K562 (cell line): ENCODE measurements at regions not wholly inside any gene's neighbourhood (a gene's known extent, or its start where the extent isn't known, plus 50 kb on each side); places are given as distances from the start of the nearest gene placed in this dataset.

Experiments used
- ATAC-seq: fragments of 200-7000 bp; cut with Tn5 transposase; 3 replicates; pipeline ENCODE4 v1.9.1; 2020; ENCODE audit warnings: moderate library complexity
- BruUV-seq: library from RNA; stranded (reverse); fragments of 400-500 nt; replicated peaks from 2 replicates; lab custom pipeline; 2021; lab: Mats Ljungman, UMichigan
- CTCF ChIA-PET: fragments of 300-600 bp; formaldehyde crosslinking; extraction: SDS; loops from one replicate; lab custom pipeline; 2021; ENCODE audit warnings: low intra/inter-chr PET ratio; lab: Yijun Ruan, JAX
- POLR2A ChIA-PET: fragments of 300-600, 350-650 bp; sonication (Branson Sonifier 250); formaldehyde crosslinking; extraction: SDS; loops from one replicate; lab custom pipeline; 2021; ENCODE audit warnings: antibody characterized with exemption, inconsistent platforms; lab: Yijun Ruan, JAX
- DNase-seq, 4 experiments: peaks; one replicate each; pipeline versions ENCODE4 v3.0.0 to v3.0.0-alpha.2; 2011 to 2018; ENCODE audit warnings: low spot score in 3 of 4, mixed read lengths in 3 of 4; ENCODE audit errors: extremely low read depth in 1 of 4
- FAIRE-seq: peaks from 2 replicates; lab custom pipeline; 2011; peaks lifted over from hg19 to GRCh38; lab: Jason Lieb, UNC
- H2AFZ ChIP-seq: 2 replicates; pipeline ENCODE4 v1.6.0; 2011; ENCODE audit warnings: low read depth, low read length, control low read depth, inconsistent platforms
- H3K27ac ChIP-seq: fragments of 200-600 bp; 3 replicates; pipeline ENCODE4 v1.8.0; 2011; ENCODE audit warnings: low read depth, mild to moderate bottlenecking, control low read depth, inconsistent platforms, low read length, moderate library complexity, mixed read lengths; ENCODE audit errors: extremely low read depth
- H3K27me3 ChIP-seq, 2 experiments: fragments of 300-600 bp in 1 of 2; 2 replicates in 1 of 2; 3 replicates in 1 of 2; pipeline versions ENCODE4 v1.6.0 to v1.8.0; 2011; ENCODE audit warnings: inconsistent platforms in 2 of 2, low read length in 2 of 2, mild to moderate bottlenecking in 1 of 2, mixed read lengths in 1 of 2, moderate library complexity in 1 of 2; ENCODE audit not compliant: control insufficient read depth in 2 of 2, insufficient read depth in 2 of 2
- H3K36me3 ChIP-seq: fragments of 300-600 bp; 3 replicates; pipeline ENCODE4 v1.8.0; 2011; ENCODE audit warnings: mild to moderate bottlenecking, low read length, inconsistent platforms; ENCODE audit not compliant: control insufficient read depth, insufficient read depth
- H3K4me1 ChIP-seq, 2 experiments: fragments of 200-600 bp in 1 of 2; replicated peaks in 1 of 2; 2 replicates in 1 of 2; 3 replicates in 1 of 2; pipeline versions ENCODE4 v1.5.1 to v1.8.0; 2011; ENCODE audit warnings: inconsistent platforms in 2 of 2, low read length in 2 of 2, mild to moderate bottlenecking in 1 of 2, mixed read lengths in 1 of 2, moderate library complexity in 1 of 2; ENCODE audit not compliant: control insufficient read depth in 2 of 2, insufficient read depth in 2 of 2
- H3K4me2 ChIP-seq: 2 replicates; pipeline ENCODE4 v1.6.1; 2011; ENCODE audit warnings: low read length, control low read depth, inconsistent platforms, mixed read lengths; ENCODE audit not compliant: insufficient read depth
- H3K4me3 ChIP-seq: fragments of 200-600 bp; sonication (generic), shearing (Covaris generic); 2 replicates; pipeline ENCODE4 v1.5.1; 2016; ENCODE audit warnings: control low read depth, inconsistent platforms
- H3K79me2 ChIP-seq: fragments of 200-600 bp; 3 replicates; pipeline ENCODE4 v1.8.0; 2011; ENCODE audit warnings: low read length, inconsistent platforms; ENCODE audit not compliant: control insufficient read depth, insufficient read depth
- H3K9ac ChIP-seq, 2 experiments: 2 replicates each; pipeline versions ENCODE4 v1.6.0 to v1.6.1; 2011; ENCODE audit warnings: low read depth in 2 of 2, low read length in 2 of 2, control low read depth in 1 of 2, inconsistent platforms in 1 of 2, mild to moderate bottlenecking in 1 of 2, mixed read lengths in 1 of 2; ENCODE audit not compliant: insufficient read depth in 1 of 2
- H3K9me1 ChIP-seq: one replicate; pipeline ENCODE4 v1.6.0; 2011; ENCODE audit warnings: inconsistent platforms, mild to moderate bottlenecking, low read length, moderate library complexity; ENCODE audit not compliant: control insufficient read depth, insufficient read depth
- H3K9me3 ChIP-seq: replicated peaks from 2 replicates; pipeline ENCODE4 v1.5.1; 2011; ENCODE audit warnings: low read depth, low read length, inconsistent platforms; ENCODE audit not compliant: control insufficient read depth, insufficient read depth
- H4K20me1 ChIP-seq: replicated peaks from 2 replicates; pipeline ENCODE4 v1.6.1; 2011; ENCODE audit warnings: low read length, inconsistent platforms, mixed read lengths; ENCODE audit not compliant: control insufficient read depth, insufficient read depth
- KHSRP ChIP-seq: fragments of 450-650 bp; IDR thresholded peaks from 2 replicates; pipeline ENCODE4 v1.6.1; 2017
- ZFP1 ChIP-seq: fragments of 450-650 bp; formaldehyde crosslinking; IDR thresholded peaks from 2 replicates; pipeline ENCODE4 v1.4.0; 2020; ENCODE audit warnings: mild to moderate bottlenecking, mixed read lengths
- ZNF780A ChIP-seq: fragments of 250-450 bp; sonication (Bioruptor Pico); IDR thresholded peaks from 2 replicates; pipeline ENCODE4 v1.5.0; 2021; ENCODE audit warnings: mild to moderate bottlenecking
- WGBS: fragments of 100-300 bp; shearing (Covaris generic); methylation state at CpG from one replicate; pipeline ENCODE4 v1.1.6; 2016; ENCODE audit warnings: low coverage, mixed read lengths; ENCODE audit not compliant: insufficient coverage; ENCODE audit errors: missing lambda C conversion rate; 5-methylcytosine and 5-hydroxymethylcytosine counted together
- in situ Hi-C: fragments of 300-500 bp; cut with MboI; formaldehyde crosslinking; loops from 4 replicates; pipeline ENCODE4 v1.15.0; 2018; ENCODE audit warnings: inconsistent platforms, mixed read lengths
- intact Hi-C: fragments of 100-400 bp; cut with micrococcal nuclease; formaldehyde crosslinking; loops from 2 replicates; pipeline ENCODE4 v1.14.2; 2022
- TF ChIP-seq, protein P1 (sequence below): fragments of 200-600 bp; sonication (generic); IDR thresholded peaks from one replicate; pipeline ENCODE4 v1.6.1; 2012; ENCODE audit warnings: mild to moderate bottlenecking, low read depth, low read length, inconsistent platforms
- TF ChIP-seq, protein P2 (sequence below): sonication (generic); formaldehyde crosslinking; IDR thresholded peaks from 2 replicates; pipeline ENCODE4 v1.8.1; 2023; ENCODE audit warnings: missing genetic modification reagents, mild to moderate bottlenecking, borderline replicate concordance
- TF ChIP-seq, protein P3 (sequence below): fragments of 250-450 bp; sonication (Bioruptor Pico); IDR thresholded peaks from 2 replicates; pipeline ENCODE4 v1.8.0; 2022; ENCODE audit warnings: moderate library complexity, mild to moderate bottlenecking, inconsistent platforms

DNA sequence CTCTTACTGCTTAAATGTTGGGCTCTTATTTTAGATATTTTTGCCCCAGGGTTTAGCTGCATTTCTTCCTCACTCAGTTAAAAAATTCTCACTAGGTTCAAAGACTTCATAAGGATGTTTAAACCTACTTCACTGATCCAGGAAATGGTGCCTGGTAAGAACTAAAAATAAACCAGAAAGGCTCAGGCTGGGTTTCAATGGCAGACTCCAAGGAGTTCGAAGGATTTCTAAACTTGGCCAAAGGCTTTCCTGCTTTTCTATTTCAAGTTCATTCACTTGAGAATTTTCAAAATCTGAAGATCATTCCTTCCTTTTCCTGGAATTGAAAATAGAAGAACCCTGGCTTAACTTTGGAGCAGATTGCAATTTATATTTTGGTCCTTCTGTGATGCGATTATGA, 193.0 kb upstream of the MAP1B start:
- POLR2A ChIA-PET, result no interaction called here
- Histone ChIP-seq H3K27ac (no peak overlapping the region), H3K9me3 (no peaks in the 10 kb centered on the region), H3K27me3 (peaks cover 0 to 7% of the 10 kb centered on the region in 2 experiments; a peak in 1 of 5 replicates), H3K79me2 (no peaks in the 10 kb centered on the region), H3K4me3 (no peak overlapping the region), H3K9ac (no peak overlapping the region), H3K36me3 (no peaks in the 10 kb centered on the region), H3K4me2 (no peak overlapping the region), H4K20me1 (no peaks in the 10 kb centered on the region), H3K4me1 (no peaks in the 10 kb centered on the region), H3K9me1 (no peaks in the 10 kb centered on the region), H2AFZ (no peak overlapping the region)
- CTCF ChIA-PET, result no interaction called here
- BruUV-seq, result no TSS peak
- intact Hi-C loops, result no loop called here
- no peak for FAIRE-seq
- ATAC-seq, result no peak
- WGBS, result 0% methylated on average over 2 of the region's 2 CpGs
- in situ Hi-C loops, result no loop called here
- no peak for DNase-seq
- TF ChIP-seq, protein P1, sequence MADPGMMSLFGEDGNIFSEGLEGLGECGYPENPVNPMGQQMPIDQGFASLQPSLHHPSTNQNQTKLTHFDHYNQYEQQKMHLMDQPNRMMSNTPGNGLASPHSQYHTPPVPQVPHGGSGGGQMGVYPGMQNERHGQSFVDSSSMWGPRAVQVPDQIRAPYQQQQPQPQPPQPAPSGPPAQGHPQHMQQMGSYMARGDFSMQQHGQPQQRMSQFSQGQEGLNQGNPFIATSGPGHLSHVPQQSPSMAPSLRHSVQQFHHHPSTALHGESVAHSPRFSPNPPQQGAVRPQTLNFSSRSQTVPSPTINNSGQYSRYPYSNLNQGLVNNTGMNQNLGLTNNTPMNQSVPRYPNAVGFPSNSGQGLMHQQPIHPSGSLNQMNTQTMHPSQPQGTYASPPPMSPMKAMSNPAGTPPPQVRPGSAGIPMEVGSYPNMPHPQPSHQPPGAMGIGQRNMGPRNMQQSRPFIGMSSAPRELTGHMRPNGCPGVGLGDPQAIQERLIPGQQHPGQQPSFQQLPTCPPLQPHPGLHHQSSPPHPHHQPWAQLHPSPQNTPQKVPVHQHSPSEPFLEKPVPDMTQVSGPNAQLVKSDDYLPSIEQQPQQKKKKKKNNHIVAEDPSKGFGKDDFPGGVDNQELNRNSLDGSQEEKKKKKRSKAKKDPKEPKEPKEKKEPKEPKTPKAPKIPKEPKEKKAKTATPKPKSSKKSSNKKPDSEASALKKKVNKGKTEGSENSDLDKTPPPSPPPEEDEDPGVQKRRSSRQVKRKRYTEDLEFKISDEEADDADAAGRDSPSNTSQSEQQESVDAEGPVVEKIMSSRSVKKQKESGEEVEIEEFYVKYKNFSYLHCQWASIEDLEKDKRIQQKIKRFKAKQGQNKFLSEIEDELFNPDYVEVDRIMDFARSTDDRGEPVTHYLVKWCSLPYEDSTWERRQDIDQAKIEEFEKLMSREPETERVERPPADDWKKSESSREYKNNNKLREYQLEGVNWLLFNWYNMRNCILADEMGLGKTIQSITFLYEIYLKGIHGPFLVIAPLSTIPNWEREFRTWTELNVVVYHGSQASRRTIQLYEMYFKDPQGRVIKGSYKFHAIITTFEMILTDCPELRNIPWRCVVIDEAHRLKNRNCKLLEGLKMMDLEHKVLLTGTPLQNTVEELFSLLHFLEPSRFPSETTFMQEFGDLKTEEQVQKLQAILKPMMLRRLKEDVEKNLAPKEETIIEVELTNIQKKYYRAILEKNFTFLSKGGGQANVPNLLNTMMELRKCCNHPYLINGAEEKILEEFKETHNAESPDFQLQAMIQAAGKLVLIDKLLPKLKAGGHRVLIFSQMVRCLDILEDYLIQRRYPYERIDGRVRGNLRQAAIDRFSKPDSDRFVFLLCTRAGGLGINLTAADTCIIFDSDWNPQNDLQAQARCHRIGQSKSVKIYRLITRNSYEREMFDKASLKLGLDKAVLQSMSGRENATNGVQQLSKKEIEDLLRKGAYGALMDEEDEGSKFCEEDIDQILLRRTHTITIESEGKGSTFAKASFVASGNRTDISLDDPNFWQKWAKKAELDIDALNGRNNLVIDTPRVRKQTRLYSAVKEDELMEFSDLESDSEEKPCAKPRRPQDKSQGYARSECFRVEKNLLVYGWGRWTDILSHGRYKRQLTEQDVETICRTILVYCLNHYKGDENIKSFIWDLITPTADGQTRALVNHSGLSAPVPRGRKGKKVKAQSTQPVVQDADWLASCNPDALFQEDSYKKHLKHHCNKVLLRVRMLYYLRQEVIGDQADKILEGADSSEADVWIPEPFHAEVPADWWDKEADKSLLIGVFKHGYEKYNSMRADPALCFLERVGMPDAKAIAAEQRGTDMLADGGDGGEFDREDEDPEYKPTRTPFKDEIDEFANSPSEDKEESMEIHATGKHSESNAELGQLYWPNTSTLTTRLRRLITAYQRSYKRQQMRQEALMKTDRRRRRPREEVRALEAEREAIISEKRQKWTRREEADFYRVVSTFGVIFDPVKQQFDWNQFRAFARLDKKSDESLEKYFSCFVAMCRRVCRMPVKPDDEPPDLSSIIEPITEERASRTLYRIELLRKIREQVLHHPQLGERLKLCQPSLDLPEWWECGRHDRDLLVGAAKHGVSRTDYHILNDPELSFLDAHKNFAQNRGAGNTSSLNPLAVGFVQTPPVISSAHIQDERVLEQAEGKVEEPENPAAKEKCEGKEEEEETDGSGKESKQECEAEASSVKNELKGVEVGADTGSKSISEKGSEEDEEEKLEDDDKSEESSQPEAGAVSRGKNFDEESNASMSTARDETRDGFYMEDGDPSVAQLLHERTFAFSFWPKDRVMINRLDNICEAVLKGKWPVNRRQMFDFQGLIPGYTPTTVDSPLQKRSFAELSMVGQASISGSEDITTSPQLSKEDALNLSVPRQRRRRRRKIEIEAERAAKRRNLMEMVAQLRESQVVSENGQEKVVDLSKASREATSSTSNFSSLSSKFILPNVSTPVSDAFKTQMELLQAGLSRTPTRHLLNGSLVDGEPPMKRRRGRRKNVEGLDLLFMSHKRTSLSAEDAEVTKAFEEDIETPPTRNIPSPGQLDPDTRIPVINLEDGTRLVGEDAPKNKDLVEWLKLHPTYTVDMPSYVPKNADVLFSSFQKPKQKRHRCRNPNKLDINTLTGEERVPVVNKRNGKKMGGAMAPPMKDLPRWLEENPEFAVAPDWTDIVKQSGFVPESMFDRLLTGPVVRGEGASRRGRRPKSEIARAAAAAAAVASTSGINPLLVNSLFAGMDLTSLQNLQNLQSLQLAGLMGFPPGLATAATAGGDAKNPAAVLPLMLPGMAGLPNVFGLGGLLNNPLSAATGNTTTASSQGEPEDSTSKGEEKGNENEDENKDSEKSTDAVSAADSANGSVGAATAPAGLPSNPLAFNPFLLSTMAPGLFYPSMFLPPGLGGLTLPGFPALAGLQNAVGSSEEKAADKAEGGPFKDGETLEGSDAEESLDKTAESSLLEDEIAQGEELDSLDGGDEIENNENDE, result no peak
- TF ChIP-seq ZNF780A (no peak), KHSRP (no peak), ZFP1 (CRISPR knock-in tag) (no peak)
- TF ChIP-seq, protein P2, sequence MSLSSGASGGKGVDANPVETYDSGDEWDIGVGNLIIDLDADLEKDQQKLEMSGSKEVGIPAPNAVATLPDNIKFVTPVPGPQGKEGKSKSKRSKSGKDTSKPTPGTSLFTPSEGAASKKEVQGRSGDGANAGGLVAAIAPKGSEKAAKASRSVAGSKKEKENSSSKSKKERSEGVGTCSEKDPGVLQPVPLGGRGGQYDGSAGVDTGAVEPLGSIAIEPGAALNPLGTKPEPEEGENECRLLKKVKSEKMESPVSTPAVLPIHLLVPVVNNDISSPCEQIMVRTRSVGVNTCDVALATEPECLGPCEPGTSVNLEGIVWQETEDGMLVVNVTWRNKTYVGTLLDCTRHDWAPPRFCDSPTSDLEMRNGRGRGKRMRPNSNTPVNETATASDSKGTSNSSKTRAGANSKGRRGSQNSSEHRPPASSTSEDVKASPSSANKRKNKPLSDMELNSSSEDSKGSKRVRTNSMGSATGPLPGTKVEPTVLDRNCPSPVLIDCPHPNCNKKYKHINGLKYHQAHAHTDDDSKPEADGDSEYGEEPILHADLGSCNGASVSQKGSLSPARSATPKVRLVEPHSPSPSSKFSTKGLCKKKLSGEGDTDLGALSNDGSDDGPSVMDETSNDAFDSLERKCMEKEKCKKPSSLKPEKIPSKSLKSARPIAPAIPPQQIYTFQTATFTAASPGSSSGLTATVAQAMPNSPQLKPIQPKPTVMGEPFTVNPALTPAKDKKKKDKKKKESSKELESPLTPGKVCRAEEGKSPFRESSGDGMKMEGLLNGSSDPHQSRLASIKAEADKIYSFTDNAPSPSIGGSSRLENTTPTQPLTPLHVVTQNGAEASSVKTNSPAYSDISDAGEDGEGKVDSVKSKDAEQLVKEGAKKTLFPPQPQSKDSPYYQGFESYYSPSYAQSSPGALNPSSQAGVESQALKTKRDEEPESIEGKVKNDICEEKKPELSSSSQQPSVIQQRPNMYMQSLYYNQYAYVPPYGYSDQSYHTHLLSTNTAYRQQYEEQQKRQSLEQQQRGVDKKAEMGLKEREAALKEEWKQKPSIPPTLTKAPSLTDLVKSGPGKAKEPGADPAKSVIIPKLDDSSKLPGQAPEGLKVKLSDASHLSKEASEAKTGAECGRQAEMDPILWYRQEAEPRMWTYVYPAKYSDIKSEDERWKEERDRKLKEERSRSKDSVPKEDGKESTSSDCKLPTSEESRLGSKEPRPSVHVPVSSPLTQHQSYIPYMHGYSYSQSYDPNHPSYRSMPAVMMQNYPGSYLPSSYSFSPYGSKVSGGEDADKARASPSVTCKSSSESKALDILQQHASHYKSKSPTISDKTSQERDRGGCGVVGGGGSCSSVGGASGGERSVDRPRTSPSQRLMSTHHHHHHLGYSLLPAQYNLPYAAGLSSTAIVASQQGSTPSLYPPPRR (CRISPR knock-in tag), result no peak
- TF ChIP-seq, protein P3, sequence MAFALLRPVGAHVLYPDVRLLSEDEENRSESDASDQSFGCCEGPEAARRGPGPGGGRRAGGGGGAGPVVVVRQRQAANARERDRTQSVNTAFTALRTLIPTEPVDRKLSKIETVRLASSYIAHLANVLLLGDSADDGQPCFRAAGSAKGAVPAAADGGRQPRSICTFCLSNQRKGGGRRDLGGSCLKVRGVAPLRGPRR, result no peak
